HUES64 (cell line): ENCODE measurements at regions not wholly inside any gene's neighbourhood (a gene's known extent, or its start where the extent isn't known, plus 50 kb on each side); places are given as distances from the start of the nearest gene placed in this dataset.
"Not testable (repeated sequence)": the region's sequence is repeated elsewhere in the genome, so short reads cannot be mapped to it uniquely, and the experiment has no call there.

Experiments
- H3K27ac ChIP-seq: 2 replicates; pipeline ENCODE4 v1.7.0; 2013; ENCODE audit warnings: low read depth, low read length, inconsistent platforms
- H3K27me3 ChIP-seq: 2 replicates; pipeline ENCODE4 v1.6.1; 2013; ENCODE audit warnings: mild to moderate bottlenecking, low read length; ENCODE audit not compliant: insufficient read depth
- H3K36me3 ChIP-seq: 2 replicates; pipeline ENCODE4 v1.6.1; 2013; ENCODE audit warnings: mild to moderate bottlenecking, low read length; ENCODE audit not compliant: insufficient read depth
- H3K4me1 ChIP-seq: 2 replicates; pipeline ENCODE4 v1.6.1; 2013; ENCODE audit warnings: mild to moderate bottlenecking, low read length, moderate library complexity; ENCODE audit not compliant: insufficient read depth
- H3K4me3 ChIP-seq: 2 replicates; pipeline ENCODE4 v1.5.1; 2013; ENCODE audit warnings: mild to moderate bottlenecking, low read length, moderate library complexity
- H3K9ac ChIP-seq: 2 replicates; pipeline ENCODE4 v1.6.1; 2013; ENCODE audit warnings: mild to moderate bottlenecking, low read depth, low read length
- H3K9me3 ChIP-seq: 2 replicates; pipeline ENCODE4 v1.6.1; 2013; ENCODE audit warnings: low read depth, low read length; ENCODE audit not compliant: insufficient read depth
- WGBS: fragments of 150-250, 120-280 bp; methylation state at CpG from one replicate; pipeline ENCODE4 v1.1.7; 2013; ENCODE audit warnings: missing lambda C conversion rate; 5-methylcytosine and 5-hydroxymethylcytosine counted together

DNA sequence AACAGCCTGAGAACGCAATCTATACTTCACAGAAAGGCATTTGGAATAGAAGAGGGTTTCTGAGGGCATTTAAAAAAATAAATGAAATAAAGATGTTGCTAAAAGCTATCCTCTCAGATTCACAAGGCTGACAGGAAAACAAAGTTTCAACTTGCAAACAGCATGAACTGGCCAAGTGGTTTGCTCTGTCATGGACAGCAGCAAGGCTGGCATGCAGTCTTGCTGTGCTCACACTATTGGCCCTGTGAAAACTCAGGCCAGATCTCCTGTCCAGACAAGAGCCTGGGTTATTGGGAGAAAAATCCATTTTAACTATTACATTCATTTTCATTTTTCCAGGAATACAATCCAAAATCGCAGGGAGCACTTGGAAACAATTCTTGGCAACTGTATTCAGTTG is 506.2 kb upstream of the SLC35B3 start:
- WGBS: 100% methylated on average over 1 of the region's 2 CpGs
- Histone ChIP-seq H3K27ac (no peak overlapping the region), H3K27me3 (no peaks in the 10 kb centered on the region), H3K36me3 (no peaks in the 10 kb centered on the region), H3K9ac (no peak overlapping the region), H3K4me1 (no peaks in the 10 kb centered on the region), H3K9me3 (no peaks in the 10 kb centered on the region), H3K4me3 (no peak overlapping the region)

DNA sequence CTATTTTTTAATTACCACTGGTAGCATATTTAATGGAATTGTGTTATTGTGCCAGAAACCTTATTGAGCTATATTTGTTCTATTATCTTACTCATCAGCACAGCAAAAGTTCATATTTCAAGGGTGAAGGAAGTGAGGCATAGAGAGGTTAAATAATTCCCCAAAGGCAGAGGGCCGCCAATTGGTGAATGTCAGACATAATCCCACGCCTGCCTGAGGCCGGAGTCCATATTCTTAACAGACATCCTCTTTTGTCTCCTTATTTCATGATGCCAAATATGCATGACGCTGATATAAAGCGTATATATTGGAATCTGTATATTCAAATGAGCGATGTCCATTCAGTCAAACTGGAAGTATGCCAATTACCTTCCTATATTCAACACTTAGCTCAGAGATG is 505.0 kb upstream of the SLC35B3 start:
- Histone ChIP-seq H3K27me3 (no peaks in the 10 kb centered on the region), H3K4me3 (no peak overlapping the region), H3K27ac (no peak overlapping the region), H3K36me3 (no peaks in the 10 kb centered on the region), H3K9me3 (no peaks in the 10 kb centered on the region), H3K4me1 (no peaks in the 10 kb centered on the region), H3K9ac (no peak overlapping the region)
- whole genome bisulfite sequencing: 95% methylated on average over 6 of the region's 6 CpGs

DNA sequence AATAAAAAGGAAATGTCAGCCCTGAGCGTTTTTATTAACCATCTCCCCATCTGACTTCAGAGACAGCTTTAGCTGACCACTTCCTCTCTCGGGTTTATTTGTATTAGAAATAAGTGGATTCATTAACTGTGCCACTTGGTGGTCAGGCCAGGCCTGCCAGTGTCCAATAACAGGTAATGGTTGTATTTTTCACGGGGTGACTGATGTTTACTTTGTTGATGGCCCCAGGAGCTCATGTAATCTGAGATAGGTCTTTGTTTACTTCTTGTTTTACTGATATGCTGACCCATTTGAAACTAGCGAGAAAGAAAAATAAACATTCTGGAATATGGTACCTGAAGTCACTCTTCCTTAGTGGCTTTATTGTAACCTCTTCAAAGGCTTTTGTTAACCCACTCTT is 504.3 kb upstream of the SLC35B3 start:
- no peaks in the 10 kb centered on the region for H3K27me3 ChIP-seq
- H3K4me1 ChIP-seq: no peaks in the 10 kb centered on the region
- 80% methylated on average over 4 of the region's 4 CpGs for WGBS
- no peaks in the 10 kb centered on the region for H3K9me3 ChIP-seq
- no peak overlapping the region for H3K9ac ChIP-seq
- H3K36me3 ChIP-seq: no peaks in the 10 kb centered on the region
- no peak overlapping the region for H3K27ac ChIP-seq
- H3K4me3 ChIP-seq: no peak overlapping the region

DNA sequence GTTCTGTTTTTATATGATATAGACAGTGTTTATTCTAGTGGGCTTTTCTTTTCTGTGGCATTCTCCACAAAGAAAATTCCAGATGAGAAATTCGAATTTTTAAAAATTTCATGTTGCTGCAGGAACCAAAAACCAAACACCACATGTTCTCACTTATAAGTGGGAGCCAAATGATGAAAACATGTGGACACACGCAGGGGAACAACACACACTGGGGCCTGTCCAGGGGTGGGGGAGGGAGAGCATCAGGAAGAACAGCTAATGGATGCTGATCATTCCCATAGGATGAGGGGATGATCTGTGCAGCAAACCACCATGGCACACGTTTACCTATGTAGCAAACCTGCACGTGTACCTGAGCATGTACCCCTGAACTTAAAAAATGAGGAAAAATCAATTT is 499.0 kb upstream of the SLC35B3 start:
- H3K27me3 ChIP-seq: no peaks in the 10 kb centered on the region
- no peaks in the 10 kb centered on the region for H3K9me3 ChIP-seq
- H3K9ac ChIP-seq: no peak overlapping the region
- H3K36me3 ChIP-seq: no peaks in the 10 kb centered on the region
- no peaks in the 10 kb centered on the region for H3K4me1 ChIP-seq
- no peak overlapping the region for H3K27ac ChIP-seq
- 91% methylated on average over 4 of the region's 4 CpGs for WGBS
- H3K4me3 ChIP-seq: no peak overlapping the region

DNA sequence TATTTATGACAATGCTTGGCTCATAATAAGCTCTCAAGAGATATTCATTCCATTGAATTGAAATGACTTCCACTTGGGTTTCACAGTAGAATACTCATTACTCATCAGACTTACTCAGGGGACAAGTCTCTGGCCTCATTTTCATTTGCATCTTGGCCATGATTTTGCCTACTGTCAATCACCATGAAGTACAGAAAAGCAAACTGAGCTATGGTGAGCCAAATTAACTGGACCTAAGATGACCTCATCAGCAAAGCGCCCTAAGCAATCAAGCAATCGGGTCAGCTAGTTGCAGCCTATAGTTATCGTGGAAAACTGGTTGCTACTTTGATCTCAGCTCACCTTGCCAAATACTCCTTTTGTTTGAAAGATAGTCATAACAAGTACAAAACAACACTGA is 494.7 kb upstream of the SLC35B3 start:
- Histone ChIP-seq H3K4me3 (no peak overlapping the region), H3K36me3 (no peaks in the 10 kb centered on the region), H3K27ac (no peak overlapping the region), H3K9me3 (no peaks in the 10 kb centered on the region), H3K9ac (no peak overlapping the region), H3K27me3 (no peaks in the 10 kb centered on the region), H3K4me1 (no peaks in the 10 kb centered on the region)
- WGBS: 96% methylated on average over 3 of the region's 3 CpGs

GRCh38 chr6:8920244-8920643 is 484.9 kb upstream of the SLC35B3 start:
- not testable (repeated sequence) for H3K4me3 ChIP-seq, H3K9ac ChIP-seq, H3K9me3 ChIP-seq, H3K27ac ChIP-seq, H3K27me3 ChIP-seq, H3K36me3 ChIP-seq, H3K4me1 ChIP-seq
- 80% methylated on average over 1 of the region's 1 CpG for WGBS

GRCh38 chr6:8918196-8918595 is 482.9 kb upstream of the SLC35B3 start:
- H3K9me3 ChIP-seq: no peaks in the 10 kb centered on the region
- H3K27me3 ChIP-seq: no peaks in the 10 kb centered on the region
- H3K27ac ChIP-seq: no peak overlapping the region
- no peak overlapping the region for H3K9ac ChIP-seq
- WGBS: 97% methylated on average over 2 of the region's 2 CpGs
- no peaks in the 10 kb centered on the region for H3K4me1 ChIP-seq
- H3K4me3 ChIP-seq: no peak overlapping the region
- no peaks in the 10 kb centered on the region for H3K36me3 ChIP-seq

- no peaks in the 10 kb centered on the region for H3K4me1 ChIP-seq
- H3K9me3 ChIP-seq: peaks cover 5% of the 10 kb centered on the region; the same call in 1 of the 2 replicates
- H3K4me3 ChIP-seq: no peak overlapping the region
- H3K27ac ChIP-seq: no peak overlapping the region
- WGBS: 90% methylated on average over 9 of the region's 9 CpGs
- no peaks in the 10 kb centered on the region for H3K27me3 ChIP-seq
- H3K36me3 ChIP-seq: no peaks in the 10 kb centered on the region
- H3K9ac ChIP-seq: no peak overlapping the region
Observed at GRCh38 chr6:8914700-8915099, 479.4 kb upstream of the SLC35B3 start.

- no peak overlapping the region for H3K27ac ChIP-seq
- 90% methylated on average over 3 of the region's 3 CpGs for WGBS
- H3K36me3 ChIP-seq: no peaks in the 10 kb centered on the region
- H3K27me3 ChIP-seq: no peaks in the 10 kb centered on the region
- H3K4me3 ChIP-seq: no peak overlapping the region
- H3K9me3 ChIP-seq: peaks cover 5% of the 10 kb centered on the region; the same call in 1 of the 2 replicates
- H3K9ac ChIP-seq: no peak overlapping the region
- no peaks in the 10 kb centered on the region for H3K4me1 ChIP-seq
Observed at GRCh38 chr6:8908638-8909037, 473.3 kb upstream of the SLC35B3 start.

GRCh38 chr6:8906699-8907098 is 471.4 kb upstream of the SLC35B3 start:
- H3K9ac ChIP-seq: no peak overlapping the region
- no peaks in the 10 kb centered on the region for H3K27me3 ChIP-seq
- no peaks in the 10 kb centered on the region for H3K36me3 ChIP-seq
- no peaks in the 10 kb centered on the region for H3K4me1 ChIP-seq
- H3K4me3 ChIP-seq: no peak overlapping the region
- H3K27ac ChIP-seq: no peak overlapping the region
- no peaks in the 10 kb centered on the region for H3K9me3 ChIP-seq

- no peak overlapping the region for H3K9ac ChIP-seq
- no peak overlapping the region for H3K27ac ChIP-seq
- no peaks in the 10 kb centered on the region for H3K4me1 ChIP-seq
- 87% methylated on average over 2 of the region's 2 CpGs for WGBS
- no peaks in the 10 kb centered on the region for H3K36me3 ChIP-seq
- H3K4me3 ChIP-seq: no peak overlapping the region
- H3K27me3 ChIP-seq: no peaks in the 10 kb centered on the region
- H3K9me3 ChIP-seq: no peaks in the 10 kb centered on the region
Observed at GRCh38 chr6:8905757-8906156, 470.4 kb upstream of the SLC35B3 start.

- no peaks in the 10 kb centered on the region for H3K36me3 ChIP-seq
- no peaks in the 10 kb centered on the region for H3K9me3 ChIP-seq
- WGBS: 39% methylated on average over 3 of the region's 3 CpGs
- H3K4me1 ChIP-seq: no peaks in the 10 kb centered on the region
- no peak overlapping the region for H3K9ac ChIP-seq
- H3K27ac ChIP-seq: no peak overlapping the region
- no peaks in the 10 kb centered on the region for H3K27me3 ChIP-seq
- H3K4me3 ChIP-seq: no peak overlapping the region
Observed at GRCh38 chr6:8904754-8905153, 469.4 kb upstream of the SLC35B3 start.
